HG02588 (cell line): ENCODE measurements at regions not wholly inside any gene's neighbourhood (a gene's known extent, or its start where the extent isn't known, plus 50 kb on each side); places are given as distances from the start of the nearest gene placed in this dataset.
"Not testable (repeated sequence)": the region's sequence is repeated elsewhere in the genome, so short reads cannot be mapped to it uniquely, and the experiment has no call there.

ENCODE experiments used
- ATAC-seq: cut with Tn5 transposase; IDR thresholded peaks from one replicate; pipeline ENCODE4 v1.9.1; 2021; ENCODE audit warnings: mild to moderate bottlenecking, moderate library complexity; ENCODE audit not compliant: unreplicated experiment

GRCh38 chr4:77360451-77360850 is 203.4 kb downstream of the CCNG2 start:
- ATAC-seq, result no peak

- ATAC-seq, result not testable (repeated sequence)
Observed at GRCh38 chr4:77366876-77367275, 209.9 kb downstream of the CCNG2 start.

- no peak for ATAC-seq
Observed at GRCh38 chr4:77367638-77368037, 210.6 kb downstream of the CCNG2 start.

- no peak for ATAC-seq
Observed at GRCh38 chr4:77372375-77372774, 215.4 kb downstream of the CCNG2 start.

DNA sequence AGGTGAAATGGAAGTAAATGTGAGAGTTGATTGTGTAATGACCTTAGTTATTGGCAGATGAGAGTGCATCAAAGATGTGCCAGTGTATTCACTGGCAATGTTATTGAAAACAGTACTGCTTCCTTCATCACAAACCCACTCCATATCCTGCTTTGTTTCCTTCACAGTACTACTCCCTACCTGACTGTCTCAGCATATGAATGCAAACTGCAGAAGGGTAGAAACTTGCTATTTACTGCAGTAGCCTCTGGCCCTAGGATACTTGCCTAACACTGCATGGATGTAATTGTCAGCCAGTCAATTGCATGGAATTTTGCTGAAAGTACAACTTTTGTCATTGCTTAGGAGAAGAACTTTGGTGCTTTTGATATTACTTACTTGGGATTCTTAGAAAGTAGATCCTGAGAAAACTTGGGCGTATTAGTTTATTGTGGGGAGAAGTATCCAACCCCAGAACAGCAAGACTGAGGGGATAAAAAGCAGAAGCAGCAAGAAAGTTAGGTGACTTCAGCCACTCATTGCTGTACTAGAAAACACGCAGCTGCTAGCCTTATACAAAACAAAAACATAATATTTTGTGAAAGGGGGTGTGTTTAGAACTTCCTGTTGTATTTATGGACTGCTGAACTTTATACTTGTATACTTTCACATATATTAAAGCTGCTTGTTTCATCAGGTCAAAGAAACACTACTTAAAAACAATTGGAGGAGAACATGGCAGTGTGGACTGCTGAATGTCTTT is 219.0 kb downstream of the CCNG2 start:
- ATAC-seq, result no peak

- ATAC-seq, result no peak
Observed at GRCh38 chr4:77376788-77377460, 219.9 kb downstream of the CCNG2 start.

DNA sequence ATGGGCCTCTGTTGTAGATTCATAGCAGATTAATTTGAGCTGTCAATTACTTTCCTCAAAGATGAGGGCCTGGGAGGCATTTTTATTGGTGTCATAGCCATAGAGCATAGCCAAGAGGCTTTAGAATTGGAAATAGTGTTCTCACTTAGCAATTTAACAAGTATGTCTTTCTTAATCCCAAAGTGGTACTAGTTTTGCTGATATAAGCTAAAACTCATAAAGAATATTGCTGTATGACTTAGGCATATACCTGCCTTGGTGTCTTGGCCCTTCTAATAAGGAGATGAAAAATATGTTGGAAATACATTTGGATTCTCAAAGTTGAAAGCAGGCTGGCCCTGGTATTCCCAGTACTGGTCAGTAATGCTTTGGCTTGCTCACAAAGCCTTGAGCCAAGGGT is 221.5 kb upstream of the CXCL13 start:
- ATAC-seq, result no peak

DNA sequence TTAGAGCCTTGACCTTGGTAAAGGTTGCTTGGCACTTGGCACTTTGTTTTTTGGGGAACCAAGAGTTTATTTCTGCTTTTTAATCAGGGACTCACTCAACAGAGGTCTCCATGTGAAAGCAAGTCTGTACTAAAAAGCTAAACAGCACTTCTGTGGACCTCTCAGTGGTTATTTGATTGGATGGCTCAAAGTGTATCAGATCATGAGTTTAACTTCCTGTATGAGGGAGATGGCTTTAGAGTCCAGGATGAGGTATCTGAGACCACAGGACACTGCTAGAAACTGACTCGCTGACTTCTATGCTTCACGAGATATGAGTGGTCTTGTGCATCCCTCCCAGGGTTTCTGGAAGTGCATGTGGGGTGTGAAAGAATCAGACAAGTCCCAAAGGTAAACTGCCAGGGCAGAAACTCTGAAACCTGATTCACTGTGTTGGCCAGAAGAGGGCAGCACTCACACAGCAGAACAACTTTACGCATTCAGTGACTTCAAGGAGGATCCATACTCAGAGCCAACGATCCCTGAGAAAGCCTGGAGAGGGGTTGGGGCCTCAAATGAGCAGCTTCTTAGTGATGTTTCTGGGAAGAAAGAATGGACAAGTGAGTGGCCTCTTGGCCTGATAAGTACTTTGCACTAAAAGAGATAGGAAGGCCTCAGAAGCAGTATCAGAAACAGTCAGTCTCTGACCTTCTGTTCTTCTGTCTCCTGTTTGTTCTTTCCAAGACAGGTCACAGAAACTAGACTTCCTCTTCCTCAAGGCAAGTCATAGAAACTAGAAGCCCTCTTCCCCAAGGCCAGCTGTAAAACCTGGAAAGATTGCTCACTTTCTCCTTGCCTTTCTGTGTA is 220.3 kb upstream of the CXCL13 start:
- ATAC-seq, result peak; percentile 63

DNA sequence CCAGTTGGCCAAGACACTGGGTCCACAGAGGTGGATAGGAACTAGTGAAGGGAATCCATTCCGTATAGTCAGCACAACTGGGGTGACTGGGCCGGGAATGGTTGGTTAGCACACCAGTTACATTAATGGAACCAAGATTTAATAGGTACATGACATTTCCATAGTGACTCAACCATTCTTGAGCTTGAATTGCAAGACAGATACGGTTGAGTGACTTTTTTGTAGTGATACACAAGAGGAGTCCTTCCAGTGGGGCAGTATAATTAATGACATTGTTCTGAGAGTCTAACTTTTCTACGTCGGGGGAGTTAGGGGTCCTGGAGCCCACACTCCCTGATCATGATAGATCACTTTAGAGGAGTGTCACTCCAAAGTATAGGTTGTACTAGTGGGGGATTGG is 211.6 kb upstream of the CXCL13 start:
- ATAC-seq, result no peak

DNA sequence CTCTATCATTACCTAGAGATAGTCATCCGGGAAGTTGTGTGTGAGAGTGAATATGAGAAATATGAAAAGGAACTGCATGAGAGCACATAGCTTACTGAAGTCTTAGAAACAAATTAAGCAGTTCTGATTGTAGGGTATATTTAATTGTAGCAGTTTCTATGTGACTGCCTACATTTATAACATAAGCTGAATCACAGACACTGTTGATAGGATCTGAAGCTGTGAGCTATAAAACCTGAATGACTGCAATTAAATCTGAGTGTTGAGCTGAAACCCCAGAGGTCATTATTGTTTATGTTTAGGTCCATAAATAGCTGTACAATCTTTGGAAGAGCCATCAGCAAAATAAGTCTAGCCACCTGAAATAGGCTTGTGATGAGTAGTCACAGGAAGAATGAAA is 210.1 kb upstream of the CXCL13 start:
- no peak for ATAC-seq

DNA sequence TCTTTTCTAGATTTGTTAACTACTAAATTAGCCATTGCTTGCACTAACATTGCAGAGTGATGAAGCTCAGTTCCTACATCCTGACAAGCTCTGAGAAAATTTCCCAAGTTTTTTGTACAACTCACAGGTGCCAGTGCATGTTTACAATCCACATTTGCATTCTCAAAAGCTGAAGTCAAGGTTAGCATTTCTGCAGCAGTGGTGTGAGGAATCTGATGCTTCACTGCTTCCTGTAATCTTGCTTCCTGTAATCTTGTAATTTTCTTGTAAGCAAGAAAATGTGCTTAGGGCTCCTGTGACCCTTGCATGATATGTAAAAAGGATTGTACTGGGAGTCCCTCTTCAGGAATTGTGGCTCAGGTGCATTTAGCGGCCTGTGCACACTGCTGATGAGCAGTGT is 207.4 kb upstream of the CXCL13 start:
- ATAC-seq, result no peak

- no peak for ATAC-seq
Observed at GRCh38 chr4:77399831-77400230, 205.8 kb upstream of the CXCL13 start.

GRCh38 chr4:77413766-77414165 is 191.9 kb upstream of the CXCL13 start:
- ATAC-seq, result no peak

GRCh38 chr4:77415689-77416088 is 189.9 kb upstream of the CXCL13 start:
- ATAC-seq, result no peak

GRCh38 chr4:77418333-77418732 is 187.3 kb upstream of the CXCL13 start:
- no peak for ATAC-seq

DNA sequence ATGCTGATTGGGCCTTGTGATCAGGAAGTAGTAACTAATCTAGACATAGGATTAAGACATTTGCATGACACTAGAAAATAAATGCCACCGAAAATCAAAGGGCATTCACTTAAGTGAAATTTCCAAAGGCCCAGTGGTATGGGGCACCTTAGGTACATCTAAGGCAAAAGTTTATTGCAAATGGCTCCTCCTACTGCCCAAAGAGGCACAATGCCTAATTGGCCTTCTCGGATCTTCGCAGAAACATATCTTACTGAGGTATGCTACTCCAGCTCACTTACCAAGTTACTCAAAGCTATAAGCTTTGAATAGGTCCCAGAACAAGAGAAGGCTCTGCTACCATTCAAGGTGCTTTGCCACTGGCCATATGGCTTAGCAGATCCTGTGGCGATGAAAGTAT is 174.8 kb upstream of the CXCL13 start:
- no peak for ATAC-seq

DNA sequence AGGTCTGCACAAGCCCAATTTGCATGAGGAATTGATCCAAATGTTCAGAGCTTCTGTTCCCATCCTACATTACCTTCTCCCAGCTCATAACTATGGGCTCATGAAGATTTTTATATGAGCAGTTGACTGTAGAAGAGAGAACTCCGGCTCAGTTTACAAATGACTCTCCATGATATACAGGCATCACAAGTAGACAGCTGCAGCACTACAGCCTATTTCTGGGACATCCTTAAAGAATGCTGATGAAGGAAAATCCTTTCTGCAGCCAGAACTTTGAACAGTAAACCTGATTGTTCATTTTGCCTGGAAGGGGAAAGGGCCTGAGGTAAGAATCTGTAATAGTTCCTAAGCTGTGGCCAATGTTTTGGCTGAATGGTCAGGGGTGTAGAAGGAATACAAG is 174.1 kb upstream of the CXCL13 start:
- no peak for ATAC-seq

- ATAC-seq, result no peak
Observed at GRCh38 chr4:77432717-77433417, 172.8 kb upstream of the CXCL13 start.

GRCh38 chr4:77433418-77433733 is 172.2 kb upstream of the CXCL13 start:
- peak; percentile 87 for ATAC-seq

DNA sequence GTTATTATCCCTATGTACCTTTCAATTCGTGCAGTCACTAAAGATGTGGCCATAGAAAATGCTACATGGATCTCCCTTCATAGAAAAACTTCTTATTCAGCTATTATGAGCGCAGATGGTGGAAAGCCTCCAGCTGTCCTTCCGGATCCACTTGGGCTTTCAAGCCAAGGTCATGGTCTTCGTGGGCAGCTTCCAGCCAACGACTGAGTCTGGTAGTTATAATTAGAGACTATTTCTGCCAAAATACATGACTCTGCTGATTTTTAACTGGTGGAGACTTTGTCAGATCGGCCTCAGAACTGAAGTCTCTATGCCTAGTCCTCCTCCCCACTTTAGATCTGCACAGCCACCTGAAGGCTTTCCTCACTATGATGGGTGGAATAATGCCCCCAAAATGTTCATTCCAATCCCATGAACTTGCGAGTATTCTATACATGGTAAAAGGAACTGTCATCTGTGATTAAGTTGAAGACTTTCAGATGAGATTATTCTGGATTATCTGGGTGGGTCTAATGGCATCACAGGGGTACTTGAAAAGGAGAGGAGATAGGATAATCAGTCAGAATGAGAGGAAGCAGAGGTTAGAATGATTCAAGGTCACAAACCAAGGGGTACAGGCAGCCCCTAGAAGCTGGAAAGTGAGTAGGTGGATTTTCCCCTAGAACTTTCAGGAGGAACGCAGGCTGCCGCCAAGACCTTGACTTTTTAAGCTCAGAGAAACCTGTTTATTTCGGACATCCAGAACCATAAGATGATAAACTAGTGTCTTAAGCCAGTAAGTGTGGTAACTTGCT is 171.1 kb upstream of the CXCL13 start:
- no peak for ATAC-seq

DNA sequence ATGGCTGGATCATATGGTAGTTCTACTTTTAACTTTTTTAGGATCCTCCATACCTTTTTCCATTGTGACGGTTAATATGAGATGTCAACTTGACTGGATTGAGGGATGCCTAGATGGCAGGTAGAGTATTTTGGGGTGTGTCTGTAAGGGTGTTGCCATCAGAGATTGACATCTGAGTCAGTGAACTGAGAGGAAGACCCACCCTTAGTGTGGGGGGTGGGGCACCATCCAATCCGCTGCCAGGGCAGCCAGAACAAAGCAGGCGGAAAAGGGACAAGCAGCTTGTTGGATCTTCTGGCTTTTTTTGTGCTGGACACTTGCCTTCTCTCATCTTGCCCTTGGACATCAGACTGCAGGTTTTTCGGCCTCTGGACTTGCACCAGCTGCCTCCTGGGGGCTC is 168.5 kb upstream of the CXCL13 start:
- ATAC-seq, result no peak
